Hepatocyte (in vitro differentiated cells): ENCODE measurements at regions not wholly inside any gene's neighbourhood (a gene's known extent, or its start where the extent isn't known, plus 50 kb on each side); places are given as distances from the start of the nearest gene placed in this dataset.

Experiments used
- CTCF ChIP-seq: fragments of 200-600 bp; sonication (generic); IDR thresholded peaks from 2 replicates; pipeline ENCODE4 v1.5.1; 2016; ENCODE audit warnings: antibody characterized with exemption, mild to moderate bottlenecking; ENCODE audit not compliant: poor library complexity
- EZH2 ChIP-seq: fragments of 200-600 bp; sonication (generic); IDR thresholded peaks from 2 replicates; pipeline ENCODE4 v1.6.1; 2016; ENCODE audit warnings: antibody characterized with exemption, mild to moderate bottlenecking, borderline replicate concordance

GRCh38 chr7:41875513-41875912 lies 172.6 kb upstream of the INHBA start:
- TF ChIP-seq EZH2 (no peak), CTCF (no peak)
